MCF 10A (cell line): ENCODE measurements at regions not wholly inside any gene's neighbourhood (a gene's known extent, or its start where the extent isn't known, plus 50 kb on each side); places are given as distances from the start of the nearest gene placed in this dataset.
"Not testable (repeated sequence)": the region's sequence is repeated elsewhere in the genome, so short reads cannot be mapped to it uniquely, and the experiment has no call there.

Source experiments
- BruUV-seq: library from RNA; stranded (reverse); fragments of 400-500 nt; replicated peaks from 2 replicates; lab custom pipeline; 2021; lab: Mats Ljungman, UMichigan
- CTCF ChIA-PET: fragments of 300-600 bp; sonication (Branson Sonifier 250); formaldehyde crosslinking; extraction: SDS; loops from one replicate; lab custom pipeline; 2021; ENCODE audit warnings: antibody characterized with exemption, inconsistent platforms; lab: Yijun Ruan, JAX
- POLR2A ChIA-PET: fragments of 300-600, 350-650 bp; sonication (Branson Sonifier 250); formaldehyde crosslinking; extraction: SDS; loops from one replicate; lab custom pipeline; 2020; ENCODE audit warnings: antibody characterized with exemption, inconsistent platforms; lab: Yijun Ruan, JAX
- DNase-seq: peaks from one replicate; pipeline ENCODE4 v3.0.0-alpha.2; 2018; ENCODE audit not compliant: unreplicated experiment
- H3K27ac Mint-ChIP-seq: one replicate; pipeline ENCODE4 v1.8.0; 2022; ENCODE audit warnings: mild to moderate bottlenecking, low read depth, mixed read lengths; ENCODE audit not compliant: unreplicated experiment
- H3K27me3 Mint-ChIP-seq: one replicate; pipeline ENCODE4 v1.8.0; 2022; ENCODE audit warnings: mixed read lengths; ENCODE audit not compliant: insufficient read depth, unreplicated experiment
- H3K36me3 Mint-ChIP-seq: one replicate; pipeline ENCODE4 v1.8.0; 2022; ENCODE audit warnings: mild to moderate bottlenecking, moderate library complexity, mixed read lengths; ENCODE audit not compliant: insufficient read depth, unreplicated experiment
- H3K4me1 Mint-ChIP-seq: one replicate; pipeline ENCODE4 v1.8.0; 2022; ENCODE audit warnings: mixed read lengths; ENCODE audit not compliant: insufficient read depth, unreplicated experiment
- H3K4me3 Mint-ChIP-seq: one replicate; pipeline ENCODE4 v1.8.0; 2022; ENCODE audit warnings: mild to moderate bottlenecking, moderate library complexity, mixed read lengths; ENCODE audit not compliant: unreplicated experiment
- H3K9me3 Mint-ChIP-seq: one replicate; pipeline ENCODE4 v1.8.0; 2022; ENCODE audit warnings: mixed read lengths; ENCODE audit not compliant: unreplicated experiment
- intact Hi-C: fragments of 100-400 bp; cut with micrococcal nuclease; formaldehyde crosslinking; loops from 2 replicates; pipeline ENCODE4 v1.14.1; 2022
- TF ChIP-seq, protein P1 (sequence below): fragments of 200-600 bp; IDR thresholded peaks from one replicate; pipeline ENCODE4 v1.8.0; 2022; ENCODE audit warnings: antibody characterized with exemption, mild to moderate bottlenecking; ENCODE audit not compliant: unreplicated experiment

GRCh38 chr2:236479814-236480213, 89.8 kb upstream of the ACKR3 start:
- Mint-ChIP-seq H3K4me1 (no peaks in the 10 kb centered on the region), H3K27ac (no peak overlapping the region), H3K9me3 (peaks cover 15% of the 10 kb centered on the region), H3K36me3 (no peaks in the 10 kb centered on the region), H3K27me3 (peaks cover 85% of the 10 kb centered on the region), H3K4me3 (no peak overlapping the region)
- no TSS peak for BruUV-seq
- POLR2A ChIA-PET = interaction anchor here (0.7 kb wide), 1 partner anchor 576 kb away, joined by 3 read pairs; no protein-coding TSS in a partner anchor
- CTCF ChIA-PET = no interaction called here
- no peak for DNase-seq
- intact Hi-C loops = no loop called here
- TF ChIP-seq, protein P1, sequence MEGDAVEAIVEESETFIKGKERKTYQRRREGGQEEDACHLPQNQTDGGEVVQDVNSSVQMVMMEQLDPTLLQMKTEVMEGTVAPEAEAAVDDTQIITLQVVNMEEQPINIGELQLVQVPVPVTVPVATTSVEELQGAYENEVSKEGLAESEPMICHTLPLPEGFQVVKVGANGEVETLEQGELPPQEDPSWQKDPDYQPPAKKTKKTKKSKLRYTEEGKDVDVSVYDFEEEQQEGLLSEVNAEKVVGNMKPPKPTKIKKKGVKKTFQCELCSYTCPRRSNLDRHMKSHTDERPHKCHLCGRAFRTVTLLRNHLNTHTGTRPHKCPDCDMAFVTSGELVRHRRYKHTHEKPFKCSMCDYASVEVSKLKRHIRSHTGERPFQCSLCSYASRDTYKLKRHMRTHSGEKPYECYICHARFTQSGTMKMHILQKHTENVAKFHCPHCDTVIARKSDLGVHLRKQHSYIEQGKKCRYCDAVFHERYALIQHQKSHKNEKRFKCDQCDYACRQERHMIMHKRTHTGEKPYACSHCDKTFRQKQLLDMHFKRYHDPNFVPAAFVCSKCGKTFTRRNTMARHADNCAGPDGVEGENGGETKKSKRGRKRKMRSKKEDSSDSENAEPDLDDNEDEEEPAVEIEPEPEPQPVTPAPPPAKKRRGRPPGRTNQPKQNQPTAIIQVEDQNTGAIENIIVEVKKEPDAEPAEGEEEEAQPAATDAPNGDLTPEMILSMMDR = no peak

DNA sequence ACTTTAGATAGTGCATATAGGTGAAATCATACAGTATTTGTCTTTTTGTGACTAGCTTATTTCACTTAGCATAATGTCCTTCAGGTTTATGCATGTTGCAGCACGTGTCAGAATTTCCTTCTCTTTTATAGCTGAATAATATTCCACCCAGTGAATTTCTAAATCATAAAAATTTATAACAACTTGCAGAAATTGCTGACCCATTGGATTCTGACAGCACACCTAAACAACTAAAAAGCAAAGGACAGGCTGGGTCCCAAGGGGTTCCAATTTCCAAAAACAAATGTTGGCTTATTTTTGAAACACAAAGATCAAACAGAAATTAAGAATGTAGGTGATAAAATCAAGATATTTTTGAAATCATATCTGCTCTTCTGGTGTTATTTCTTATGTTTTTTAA, 86.5 kb upstream of the ACKR3 start:
- Mint-ChIP-seq H3K4me1 (no peaks in the 10 kb centered on the region), H3K36me3 (no peaks in the 10 kb centered on the region), H3K27me3 (peaks cover 77% of the 10 kb centered on the region), H3K27ac (no peak overlapping the region), H3K9me3 (peaks cover 15% of the 10 kb centered on the region), H3K4me3 (no peak overlapping the region)
- DNase-seq = no peak
- intact Hi-C loops = no loop called here
- ChIA-PET POLR2A (interaction anchor here (0.6 kb wide), 1 partner anchor 389 kb away, joined by 3 read pairs; no protein-coding TSS in a partner anchor), CTCF (interaction anchor here (0.6 kb wide), 1 partner anchor 590 kb away, joined by 3 read pairs; no protein-coding TSS in a partner anchor)
- TF ChIP-seq, protein P1 = no peak
- BruUV-seq = no TSS peak

GRCh38 chr2:236485519-236485918, 84.1 kb upstream of the ACKR3 start:
- Mint-ChIP-seq H3K9me3 (peaks cover 1% of the 10 kb centered on the region), H3K27ac (no peak overlapping the region), H3K4me3 (no peak overlapping the region), H3K27me3 (peaks cover 57% of the 10 kb centered on the region), H3K4me1 (no peaks in the 10 kb centered on the region), H3K36me3 (no peaks in the 10 kb centered on the region)
- ChIA-PET CTCF (interaction anchor here (0.7 kb wide), 1 partner anchor 99 kb away, joined by 3 read pairs; no protein-coding TSS in a partner anchor), POLR2A (no interaction called here)
- no peak for DNase-seq
- intact Hi-C loops = no loop called here
- TF ChIP-seq, protein P1 = no peak
- BruUV-seq = no TSS peak

DNA sequence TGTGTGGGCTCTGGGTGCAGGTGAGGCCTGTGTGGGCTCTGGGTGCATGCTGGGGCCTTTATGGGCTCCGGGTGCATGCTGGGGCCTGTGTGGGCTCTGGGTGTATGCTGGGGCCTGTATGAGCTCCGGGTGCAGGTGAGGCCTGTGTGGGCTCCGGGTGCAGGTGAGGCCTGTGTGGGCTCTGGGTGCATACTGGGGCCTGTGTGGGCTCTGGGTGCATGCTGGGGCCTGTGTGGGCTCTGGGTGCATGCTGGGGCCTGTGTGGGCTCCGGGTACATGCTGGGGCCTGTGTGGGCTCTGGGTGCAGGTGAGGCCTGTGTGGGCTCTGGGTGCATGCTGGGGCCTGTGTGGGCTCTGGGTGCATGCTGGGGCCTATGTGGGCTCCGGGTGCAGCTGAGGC, 80.5 kb upstream of the ACKR3 start:
- H3K27me3 Mint-ChIP-seq = peaks cover 32% of the 10 kb centered on the region
- DNase-seq, H3K27ac Mint-ChIP-seq, intact Hi-C loops, H3K4me1 Mint-ChIP-seq, H3K4me3 Mint-ChIP-seq, BruUV-seq, POLR2A ChIA-PET, H3K36me3 Mint-ChIP-seq, H3K9me3 Mint-ChIP-seq: not testable (repeated sequence)
- CTCF ChIA-PET = interaction anchor here (0.6 kb wide), 1 partner anchor 22 kb away, joined by 3 read pairs; no protein-coding TSS in a partner anchor
